ENCODE measurements at regions not wholly inside any gene's neighbourhood (a gene's known extent, or its start where the extent isn't known, plus 50 kb on each side); places are given as distances from the start of the nearest gene placed in this dataset.

DNA sequence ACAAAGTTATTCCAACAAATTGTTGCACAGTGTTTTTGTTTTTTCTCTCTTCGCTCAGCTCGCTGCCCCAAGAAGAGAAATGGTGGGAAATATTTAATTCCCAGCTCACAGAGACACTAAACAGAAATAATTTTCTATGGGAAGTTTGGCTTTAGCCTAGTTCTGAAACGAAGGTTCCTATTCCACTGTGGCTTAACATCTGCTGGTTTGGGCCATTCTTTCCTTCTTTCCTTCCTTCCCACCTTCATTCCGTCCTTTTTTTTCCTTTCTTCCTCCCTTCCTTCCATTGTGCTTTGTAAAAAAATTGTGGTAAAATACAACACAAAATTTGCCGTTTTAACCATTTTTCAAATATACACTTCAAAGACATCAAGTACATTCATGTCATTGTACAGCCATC lies 393.5 kb upstream of the SOX9 start:
- ChIA-PET CTCF (no interaction called here), POLR2A (ENCODE audit: low non-redundant PET) (no interaction called here)
- no TSS peak for BruUV-seq (replicated peaks)
- no peaks in the 10 kb centered on the region for H3K36me3 ChIP-seq (ENCODE audit: insufficient read depth, low read length, poor library complexity, severe bottlenecking)
- no peak for DNase-seq (ENCODE audit: low spot score)
- no peak for TF ChIP-seq EZH2 (IDR thresholded peaks at IDR 0.05; ENCODE audit: borderline replicate concordance, low read depth, low read length, poor library complexity, severe bottlenecking)
- TF ChIP-seq, protein P1, sequence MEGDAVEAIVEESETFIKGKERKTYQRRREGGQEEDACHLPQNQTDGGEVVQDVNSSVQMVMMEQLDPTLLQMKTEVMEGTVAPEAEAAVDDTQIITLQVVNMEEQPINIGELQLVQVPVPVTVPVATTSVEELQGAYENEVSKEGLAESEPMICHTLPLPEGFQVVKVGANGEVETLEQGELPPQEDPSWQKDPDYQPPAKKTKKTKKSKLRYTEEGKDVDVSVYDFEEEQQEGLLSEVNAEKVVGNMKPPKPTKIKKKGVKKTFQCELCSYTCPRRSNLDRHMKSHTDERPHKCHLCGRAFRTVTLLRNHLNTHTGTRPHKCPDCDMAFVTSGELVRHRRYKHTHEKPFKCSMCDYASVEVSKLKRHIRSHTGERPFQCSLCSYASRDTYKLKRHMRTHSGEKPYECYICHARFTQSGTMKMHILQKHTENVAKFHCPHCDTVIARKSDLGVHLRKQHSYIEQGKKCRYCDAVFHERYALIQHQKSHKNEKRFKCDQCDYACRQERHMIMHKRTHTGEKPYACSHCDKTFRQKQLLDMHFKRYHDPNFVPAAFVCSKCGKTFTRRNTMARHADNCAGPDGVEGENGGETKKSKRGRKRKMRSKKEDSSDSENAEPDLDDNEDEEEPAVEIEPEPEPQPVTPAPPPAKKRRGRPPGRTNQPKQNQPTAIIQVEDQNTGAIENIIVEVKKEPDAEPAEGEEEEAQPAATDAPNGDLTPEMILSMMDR (conservative IDR thresholded peaks at IDR 0.05; ENCODE audit: low read depth, low read length), result no peak
- H3K27me3 ChIP-seq (replicated peaks; ENCODE audit: insufficient read depth, low read depth, low read length, poor library complexity), result no peaks in the 10 kb centered on the region
- no peak overlapping the region for H3K4me3 ChIP-seq (ENCODE audit: low read depth, low read length, poor library complexity, severe bottlenecking)
- intact Hi-C loops (cut with micrococcal nuclease; ENCODE audit: unreplicated experiment), result no loop called here
- no peaks in the 10 kb centered on the region for H3K9me3 ChIP-seq (ENCODE audit: low read depth, low read length, poor library complexity, severe bottlenecking)
- no peak overlapping the region for H3K27ac ChIP-seq (ENCODE audit: low read depth, low read length, poor library complexity, severe bottlenecking)
- H3K4me1 ChIP-seq (ENCODE audit: insufficient read depth, low read length, poor library complexity, severe bottlenecking), result peaks cover 5% of the 10 kb centered on the region

DNA sequence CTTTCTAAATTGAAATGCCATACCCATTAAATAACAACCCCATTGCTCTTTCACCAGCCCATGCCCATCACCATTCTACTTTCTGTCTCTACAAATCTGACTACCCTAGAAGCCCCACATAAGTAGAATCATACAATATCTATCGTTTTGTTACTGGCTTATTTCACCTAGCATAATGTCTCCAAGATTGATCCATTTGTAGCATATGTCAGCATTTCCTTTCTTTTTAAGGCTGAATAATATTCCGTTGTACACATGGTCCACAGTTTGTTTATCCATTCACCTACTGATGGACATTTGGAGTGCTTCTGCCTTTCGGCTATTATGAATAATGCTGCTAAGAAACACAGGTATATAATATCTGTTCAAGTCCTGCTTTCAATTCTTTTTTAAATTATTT lies 393.1 kb upstream of the SOX9 start:
- BruUV-seq (replicated peaks), result no TSS peak
- Histone ChIP-seq H3K4me3 (ENCODE audit: low read depth, low read length, poor library complexity, severe bottlenecking) (no peak overlapping the region), H3K27ac (ENCODE audit: low read depth, low read length, poor library complexity, severe bottlenecking) (no peak overlapping the region), H3K36me3 (ENCODE audit: insufficient read depth, low read length, poor library complexity, severe bottlenecking) (no peaks in the 10 kb centered on the region), H3K9me3 (ENCODE audit: low read depth, low read length, poor library complexity, severe bottlenecking) (no peaks in the 10 kb centered on the region), H3K27me3 (replicated peaks; ENCODE audit: insufficient read depth, low read depth, low read length, poor library complexity) (no peaks in the 10 kb centered on the region), H3K4me1 (ENCODE audit: insufficient read depth, low read length, poor library complexity, severe bottlenecking) (peaks cover 5% of the 10 kb centered on the region)
- intact Hi-C loops (cut with micrococcal nuclease; ENCODE audit: unreplicated experiment), result no loop called here
- ChIA-PET CTCF (no interaction called here), POLR2A (ENCODE audit: low non-redundant PET) (no interaction called here)
- DNase-seq (ENCODE audit: low spot score), result no peak
- TF ChIP-seq, protein P1 (conservative IDR thresholded peaks at IDR 0.05; ENCODE audit: low read depth, low read length), result no peak
- TF ChIP-seq EZH2 (IDR thresholded peaks at IDR 0.05; ENCODE audit: borderline replicate concordance, low read depth, low read length, poor library complexity, severe bottlenecking), result no peak

DNA sequence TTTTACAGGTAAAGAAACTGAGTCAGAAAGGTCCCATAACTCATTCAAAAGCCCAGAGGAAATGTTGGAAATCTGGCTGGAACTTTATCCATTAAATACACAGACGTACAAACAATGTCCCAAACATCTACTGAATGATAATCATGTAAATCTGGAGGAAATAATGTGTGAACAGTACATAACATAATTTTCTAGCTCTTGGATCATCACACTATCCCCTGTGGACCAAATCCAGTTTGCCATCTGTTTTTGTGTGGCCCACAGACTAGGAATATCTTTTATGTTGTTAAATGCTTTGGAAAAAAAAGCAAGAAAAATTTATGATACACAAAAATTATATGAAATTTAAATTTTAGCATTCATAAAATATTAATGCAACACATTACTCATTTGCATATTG lies 389.9 kb upstream of the SOX9 start:
- CTCF ChIA-PET, result no interaction called here
- POLR2A ChIA-PET (ENCODE audit: low non-redundant PET), result no interaction called here
- Histone ChIP-seq H3K36me3 (ENCODE audit: insufficient read depth, low read length, poor library complexity, severe bottlenecking) (no peaks in the 10 kb centered on the region), H3K4me3 (ENCODE audit: low read depth, low read length, poor library complexity, severe bottlenecking) (no peak overlapping the region), H3K9me3 (ENCODE audit: low read depth, low read length, poor library complexity, severe bottlenecking) (no peaks in the 10 kb centered on the region), H3K4me1 (ENCODE audit: insufficient read depth, low read length, poor library complexity, severe bottlenecking) (peaks cover 5% of the 10 kb centered on the region), H3K27ac (ENCODE audit: low read depth, low read length, poor library complexity, severe bottlenecking) (no peak overlapping the region), H3K27me3 (replicated peaks; ENCODE audit: insufficient read depth, low read depth, low read length, poor library complexity) (no peaks in the 10 kb centered on the region)
- DNase-seq (ENCODE audit: low spot score), result no peak
- intact Hi-C loops (cut with micrococcal nuclease; ENCODE audit: unreplicated experiment), result no loop called here
- no peak for TF ChIP-seq EZH2 (IDR thresholded peaks at IDR 0.05; ENCODE audit: borderline replicate concordance, low read depth, low read length, poor library complexity, severe bottlenecking)
- TF ChIP-seq, protein P1 (conservative IDR thresholded peaks at IDR 0.05; ENCODE audit: low read depth, low read length), result no peak
- no TSS peak for BruUV-seq (replicated peaks)
